ENCODE measurements at regions not wholly inside any gene's neighbourhood (a gene's known extent, or its start where the extent isn't known, plus 50 kb on each side); places are given as distances from the start of the nearest gene placed in this dataset.

DNA sequence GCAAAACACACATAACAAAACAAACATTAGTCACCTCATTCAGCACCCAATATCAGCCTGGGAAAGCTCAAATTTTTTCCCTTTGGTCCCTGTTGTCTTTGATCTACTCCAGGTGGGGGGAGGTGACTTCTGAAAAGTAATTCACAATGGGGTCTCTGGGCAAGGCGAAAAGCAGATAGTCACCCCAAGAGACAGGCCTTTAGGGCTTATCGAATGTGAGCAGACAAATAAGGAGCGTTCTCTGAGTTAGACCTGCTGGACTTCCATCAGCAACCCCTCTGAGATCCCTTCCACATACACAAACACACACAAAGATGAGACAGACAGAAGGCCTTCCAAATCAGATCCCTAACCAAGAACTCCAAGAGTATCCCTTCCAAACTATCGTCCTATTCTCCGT, 171.0 kb upstream of the SMAD3 start:
- Histone ChIP-seq H3K79me2 (ENCODE audit: insufficient read depth, low read length) (no peaks in the 10 kb centered on the region), H3K27ac (ENCODE audit: low read depth, low read length) (no peak overlapping the region), H3K9me2 (ENCODE audit: insufficient read depth) (no peaks in the 10 kb centered on the region), H4K20me1 (ENCODE audit: insufficient read depth) (no peaks in the 10 kb centered on the region), H3K9ac (ENCODE audit: low read length) (no peak overlapping the region), H3K4me2 (ENCODE audit: low read length) (no peak overlapping the region), H3K4me3 (replicated peaks in 1 of 2; ENCODE audit: low read depth in 1 of 2, low read length in 2 of 2) (no peak overlapping the region), H3K36me3 (ENCODE audit: control insufficient read depth in 1 of 2, insufficient read depth in 2 of 2, low read length in 2 of 2) (no peaks in the 10 kb centered on the region), H3K27me3 (ENCODE audit: insufficient read depth, low read length) (no peaks in the 10 kb centered on the region), H3K4me1 (ENCODE audit: control insufficient read depth in 1 of 2, insufficient read depth in 2 of 2, low read length in 2 of 2) (peaks cover 0 to 9% of the 10 kb centered on the region in 2 experiments; a peak in 2 of 4 replicates), H3K9me3 (ENCODE audit: control insufficient read depth in 1 of 2, insufficient read depth in 1 of 2, low read depth in 1 of 2, low read length in 2 of 2) (no peaks in the 10 kb centered on the region), H2AFZ (ENCODE audit: low read depth, low read length, poor library complexity, severe bottlenecking) (no peak overlapping the region)
- ATAC-seq (no peak), DNase-seq (ENCODE audit: low read depth, low spot score) (no peak)
- ChIA-PET RAD21 (ENCODE audit: low non-redundant PET in 1 of 2, low total read pairs in 2 of 2, uncharacterized antibody in 2 of 2, unreplicated experiment in 2 of 2) (no interaction called here), POLR2A (no interaction called here), CTCF (no interaction called here)
- no TSS peak for BruUV-seq (replicated peaks)
- intact Hi-C loops (cut with micrococcal nuclease): no loop called here
- no peak for TF ChIP-seq EZH2 (IDR thresholded peaks at IDR 0.05)
- TF ChIP-seq, protein P1, sequence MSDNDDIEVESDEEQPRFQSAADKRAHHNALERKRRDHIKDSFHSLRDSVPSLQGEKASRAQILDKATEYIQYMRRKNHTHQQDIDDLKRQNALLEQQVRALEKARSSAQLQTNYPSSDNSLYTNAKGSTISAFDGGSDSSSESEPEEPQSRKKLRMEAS (IDR thresholded peaks at IDR 0.05): no peak
- TF ChIP-seq CEBPB (IDR thresholded peaks at IDR 0.05; ENCODE audit: low read depth): no peak
- TF ChIP-seq FOSL1 (IDR thresholded peaks at IDR 0.05; ENCODE audit: low read depth): no peak
- TF ChIP-seq ATF3 (IDR thresholded peaks at IDR 0.05): no peak
- no peak for TF ChIP-seq POLR2A (IDR thresholded peaks at IDR 0.05; ENCODE audit: borderline replicate concordance, extremely low read depth, insufficient read depth, insufficient read length)
- TF ChIP-seq EGR1 (IDR thresholded peaks at IDR 0.05; ENCODE audit: low read depth): no peak
- no peak for TF ChIP-seq EZH2phosphoT487 (IDR thresholded peaks at IDR 0.05; ENCODE audit: borderline replicate concordance)
- no peak for TF ChIP-seq POLR2AphosphoS5 (IDR thresholded peaks at IDR 0.05; ENCODE audit: low read depth, low read length)
- TF ChIP-seq CBX3 (IDR thresholded peaks at IDR 0.05; ENCODE audit: low read depth): no peak
- TF ChIP-seq TCF7L2 (IDR thresholded peaks at IDR 0.05; ENCODE audit: borderline replicate concordance, extremely low read depth, insufficient read depth, insufficient read length): no peak
- TF ChIP-seq ZNF274 (IDR thresholded peaks at IDR 0.05; ENCODE audit: low read depth, low read length): no peak
